Stimulated activated effector memory CD8-positive, alpha-beta T cell treated with anti-CD3 and anti-CD28 coated beads, Interleukin-12 subunit alpha, Interleukin-12 subunit beta, amount 100 ng/mL, for 72 hours (primary cell): ENCODE measurements at regions not wholly inside any gene's neighbourhood (a gene's known extent, or its start where the extent isn't known, plus 50 kb on each side); places are given as distances from the start of the nearest gene placed in this dataset.
A peak's percentile ranks its signal among the peaks of the same experiment; 100 is the strongest.
"Not testable (repeated sequence)": the region's sequence is repeated elsewhere in the genome, so short reads cannot be mapped to it uniquely, and the experiment has no call there.

Source experiments
- ATAC-seq: fragments of 150-1000 bp; cut with Tn5 transposase; 2 replicates; pipeline ENCODE4 v1.10.0; 2021
- DNase-seq, 2 donors: peaks; one replicate each; pipeline ENCODE4 v3.0.0; 2021 to 2022; ENCODE audit warnings: low spot score in 2 of 2
- H3K27ac Mint-ChIP-seq: one replicate; pipeline ENCODE4 v1.8.0; 2022; ENCODE audit warnings: mild to moderate bottlenecking, mixed read lengths
- H3K36me3 Mint-ChIP-seq: one replicate; pipeline ENCODE4 v1.8.0; 2022; ENCODE audit warnings: mild to moderate bottlenecking, mixed read lengths
- H3K4me1 Mint-ChIP-seq: one replicate; pipeline ENCODE4 v1.8.0; 2022; ENCODE audit warnings: mixed read lengths
- H3K4me3 Mint-ChIP-seq: one replicate; pipeline ENCODE4 v1.8.0; 2022; ENCODE audit warnings: mild to moderate bottlenecking, mixed read lengths
- H3K9me3 Mint-ChIP-seq: one replicate; pipeline ENCODE4 v1.8.0; 2022; ENCODE audit warnings: mixed read lengths

DNA sequence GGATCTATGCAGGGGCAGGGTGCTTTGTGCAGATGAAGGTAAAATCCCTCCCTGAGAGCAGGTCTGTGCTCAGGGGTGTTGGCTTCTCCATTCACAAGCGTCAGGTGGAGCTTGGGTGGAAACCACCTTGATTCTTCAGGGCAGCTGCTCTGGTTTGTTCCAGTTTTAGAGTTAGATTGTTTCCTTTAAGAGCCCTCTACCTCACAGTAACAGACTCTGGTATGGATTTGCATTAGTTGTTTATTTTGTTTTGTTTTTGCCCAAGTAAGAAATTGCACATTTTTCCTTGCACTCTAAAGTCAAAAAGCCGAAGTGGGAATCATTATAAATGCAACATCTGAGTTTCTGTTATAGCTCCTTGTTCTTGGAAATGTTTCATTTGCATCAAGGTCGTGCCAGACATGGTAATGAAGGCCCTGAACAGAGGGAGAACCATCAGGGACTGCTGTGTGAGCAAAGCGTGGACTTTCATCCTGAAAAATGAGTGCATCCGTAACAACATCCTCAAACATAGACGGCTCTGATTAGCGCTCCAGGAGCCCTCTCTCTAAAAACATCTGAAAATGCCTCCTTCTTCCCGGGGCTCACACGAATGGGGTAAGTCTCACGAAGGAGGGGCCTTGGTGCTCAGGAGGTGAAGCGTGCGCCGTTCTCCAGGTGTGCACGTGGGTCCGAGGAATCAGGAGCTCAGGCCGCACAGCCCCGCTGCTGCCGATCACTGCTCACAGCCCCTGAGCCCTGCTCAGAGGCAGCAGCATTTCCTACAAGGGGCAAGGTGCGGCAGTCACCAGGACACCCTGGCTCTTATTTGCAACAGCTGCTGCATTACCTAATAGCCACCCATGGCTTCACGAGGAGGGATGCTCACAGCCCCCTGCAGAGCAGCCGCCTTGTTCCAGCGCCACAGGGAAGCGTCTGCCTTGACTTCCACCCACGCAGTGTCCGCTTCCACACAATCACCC, 396.7 kb upstream of the ANKRD20A1 start:
- not testable (repeated sequence) for H3K4me3 Mint-ChIP-seq, H3K9me3 Mint-ChIP-seq, H3K4me1 Mint-ChIP-seq, H3K36me3 Mint-ChIP-seq, ATAC-seq, DNase-seq, H3K27ac Mint-ChIP-seq

DNA sequence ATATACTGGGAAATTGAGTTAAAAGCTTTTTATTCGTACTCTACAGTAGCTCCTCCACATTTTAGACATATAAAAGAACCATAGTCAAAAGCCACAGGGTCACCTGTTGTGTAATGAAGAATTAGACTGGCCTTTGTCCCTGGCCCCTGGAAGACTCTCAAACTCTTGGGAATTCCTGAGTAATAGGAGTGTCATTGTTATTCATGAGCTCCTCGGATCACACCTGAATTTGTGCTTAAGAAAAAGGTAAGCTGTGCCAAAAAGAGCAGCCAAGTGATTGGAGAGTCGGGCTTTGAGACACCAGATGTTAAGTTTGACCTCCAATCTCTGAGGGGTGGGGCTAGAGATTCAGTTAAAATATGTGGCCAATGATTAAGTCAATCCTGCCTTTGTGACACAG, 405.8 kb upstream of the ANKRD20A1 start:
- H3K9me3 Mint-ChIP-seq, H3K4me3 Mint-ChIP-seq, H3K27ac Mint-ChIP-seq, H3K4me1 Mint-ChIP-seq, ATAC-seq, DNase-seq, H3K36me3 Mint-ChIP-seq: not testable (repeated sequence)

DNA sequence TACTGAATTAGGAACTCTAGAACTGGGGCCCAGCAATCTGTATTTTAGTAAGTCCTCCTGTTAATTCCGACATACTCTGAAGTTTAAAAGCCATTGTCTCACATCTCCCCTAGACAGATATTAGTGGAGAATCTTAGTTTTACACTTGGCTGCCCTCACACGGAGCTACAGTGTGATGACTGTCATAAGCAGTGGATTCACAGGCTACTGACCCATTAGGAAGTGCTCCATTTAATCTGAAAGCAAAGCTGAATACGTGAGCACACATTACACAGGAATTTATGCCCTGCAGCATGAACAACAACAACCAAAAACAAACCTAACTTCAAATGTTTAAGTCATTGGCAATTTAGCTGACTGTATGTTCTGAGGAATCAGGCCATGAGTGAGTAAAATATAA, 416.4 kb upstream of the ANKRD20A1 start:
- not testable (repeated sequence) for H3K36me3 Mint-ChIP-seq, H3K4me1 Mint-ChIP-seq, ATAC-seq, H3K27ac Mint-ChIP-seq, DNase-seq, H3K9me3 Mint-ChIP-seq, H3K4me3 Mint-ChIP-seq

DNA sequence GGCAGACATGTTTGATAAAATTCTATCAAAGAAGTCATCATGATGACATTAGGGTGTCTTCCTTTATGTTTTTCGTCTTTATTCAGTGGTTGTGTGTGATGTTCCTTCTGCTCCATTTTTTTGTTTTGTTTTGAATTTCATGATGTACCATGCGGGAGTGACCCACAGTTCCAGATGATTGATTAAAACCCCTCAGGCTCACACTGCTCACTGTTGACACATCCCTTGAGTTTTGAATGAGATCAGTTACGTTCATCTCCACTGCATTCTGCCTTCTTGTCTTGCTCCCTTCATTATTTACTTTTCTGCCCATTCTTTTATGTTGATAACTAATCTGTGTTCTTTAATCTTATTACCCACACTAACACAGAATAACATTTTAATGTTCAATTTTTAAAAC, 421.7 kb upstream of the ANKRD20A1 start:
- not testable (repeated sequence) for ATAC-seq, H3K4me1 Mint-ChIP-seq, H3K27ac Mint-ChIP-seq, DNase-seq, H3K36me3 Mint-ChIP-seq, H3K4me3 Mint-ChIP-seq, H3K9me3 Mint-ChIP-seq

DNA sequence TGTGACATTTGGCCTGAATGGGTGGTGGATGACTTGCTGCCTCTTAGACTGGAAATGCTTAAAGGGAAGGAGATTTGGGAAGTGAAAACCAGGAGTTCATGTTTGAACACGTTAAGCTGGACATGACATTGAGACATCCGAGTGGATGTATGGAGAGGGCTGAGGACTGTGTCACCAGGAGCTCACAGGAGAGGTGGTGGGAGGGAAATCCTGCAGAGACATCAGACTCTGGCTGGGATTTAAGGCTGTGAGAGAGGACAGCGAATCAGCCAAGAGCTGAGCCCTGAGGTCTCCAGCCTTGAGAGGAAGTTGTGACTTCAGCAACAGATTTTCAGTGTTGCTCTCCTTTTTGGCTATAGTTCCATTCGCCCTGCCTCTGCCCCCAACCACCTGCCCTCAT, 432.5 kb upstream of the SPATA31A3 start:
- not testable (repeated sequence) for DNase-seq, H3K4me1 Mint-ChIP-seq, H3K27ac Mint-ChIP-seq, H3K9me3 Mint-ChIP-seq, ATAC-seq, H3K36me3 Mint-ChIP-seq, H3K4me3 Mint-ChIP-seq

DNA sequence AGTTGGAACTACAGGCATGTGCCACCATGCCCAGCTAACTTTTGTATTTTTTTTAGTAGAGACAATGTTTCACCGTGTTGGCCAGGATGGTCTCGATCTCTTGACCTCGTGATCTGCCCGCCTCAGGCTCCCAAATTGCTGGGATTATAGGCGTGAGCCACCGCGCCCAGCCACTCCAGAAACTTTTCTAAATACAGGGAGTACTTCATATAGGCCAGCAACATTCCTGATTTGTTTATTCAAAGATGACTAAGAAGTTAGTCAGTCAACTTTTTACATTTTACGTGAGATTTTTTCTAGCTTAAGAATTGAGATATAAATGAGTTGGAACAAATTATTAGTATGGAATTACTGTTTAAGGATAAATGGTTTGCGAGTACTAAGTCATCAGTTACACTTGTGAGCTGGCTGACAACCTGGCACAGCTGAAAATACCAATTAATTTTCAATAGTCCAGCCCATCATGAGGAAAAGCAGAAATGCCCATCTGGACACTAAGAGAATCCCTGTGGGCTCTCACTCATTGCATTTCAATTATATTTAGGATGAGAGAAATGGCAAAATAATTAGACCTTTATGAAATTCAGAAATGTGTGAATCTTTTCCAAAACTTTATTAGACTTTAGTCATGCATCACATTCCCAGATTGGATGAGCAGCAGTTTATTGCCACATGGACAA, 430.8 kb upstream of the SPATA31A3 start:
- not testable (repeated sequence) for H3K4me3 Mint-ChIP-seq, DNase-seq, H3K36me3 Mint-ChIP-seq, H3K9me3 Mint-ChIP-seq, H3K4me1 Mint-ChIP-seq, ATAC-seq, H3K27ac Mint-ChIP-seq

DNA sequence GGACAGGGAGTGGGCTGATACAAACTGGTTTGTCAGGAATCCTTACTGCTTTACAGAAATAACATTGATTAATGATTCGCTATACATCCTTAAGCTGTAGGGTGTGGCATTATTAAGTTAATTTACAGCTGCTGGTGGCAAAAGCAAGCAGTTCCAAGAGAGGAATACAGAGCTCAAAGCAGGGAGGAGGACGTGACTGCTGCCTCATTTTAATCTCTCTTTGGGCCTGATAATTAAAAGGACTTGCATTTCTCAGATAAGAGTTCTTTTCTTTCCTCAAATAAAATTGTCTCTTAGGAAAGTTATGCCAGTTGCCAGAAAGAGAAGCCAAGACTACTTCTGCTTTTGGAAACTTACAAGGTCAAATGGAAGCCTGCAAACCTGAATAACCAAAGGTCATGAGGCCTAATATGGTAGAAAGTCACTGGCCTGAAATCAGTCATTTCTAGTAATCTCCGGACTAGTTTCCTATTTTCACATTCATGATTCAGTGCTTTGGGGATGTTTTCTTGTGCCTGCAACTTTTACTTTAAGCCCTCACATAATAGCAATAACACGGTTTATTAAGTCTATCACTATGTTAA, 426.2 kb upstream of the SPATA31A3 start:
- H3K36me3 Mint-ChIP-seq, H3K9me3 Mint-ChIP-seq, DNase-seq, H3K27ac Mint-ChIP-seq, H3K4me3 Mint-ChIP-seq, H3K4me1 Mint-ChIP-seq, ATAC-seq: not testable (repeated sequence)

DNA sequence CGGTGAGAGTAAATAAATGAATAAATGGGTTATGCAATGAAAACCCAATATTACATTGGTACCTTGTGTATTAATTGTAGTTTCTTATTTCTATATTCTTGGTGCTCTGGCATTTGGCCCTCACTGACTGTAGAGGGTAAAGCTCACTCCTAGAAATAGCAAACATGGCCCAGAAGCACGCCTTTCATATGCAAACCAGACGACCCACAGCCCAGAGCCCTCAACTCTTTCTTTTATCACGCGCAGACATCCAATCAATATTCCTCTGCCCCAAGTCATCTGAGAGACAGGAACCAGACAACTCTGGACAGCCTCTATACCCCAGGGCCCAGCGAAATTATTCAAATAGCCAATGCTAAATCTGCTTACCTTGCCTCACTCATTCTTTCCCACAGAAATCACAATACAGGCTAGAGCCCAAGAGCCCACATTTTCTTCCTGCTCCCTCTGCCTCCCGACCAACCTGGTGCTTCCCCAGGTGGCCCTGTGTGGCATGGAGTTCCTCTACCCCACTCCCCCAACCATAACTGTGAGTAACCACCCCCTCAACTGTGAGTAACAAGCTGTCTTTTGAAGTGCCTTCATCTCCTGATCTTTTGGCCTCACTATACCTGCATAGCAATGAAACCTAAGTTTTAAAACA, 425.1 kb upstream of the SPATA31A3 start:
- not testable (repeated sequence) for ATAC-seq, H3K9me3 Mint-ChIP-seq, H3K4me1 Mint-ChIP-seq, H3K27ac Mint-ChIP-seq, DNase-seq, H3K4me3 Mint-ChIP-seq, H3K36me3 Mint-ChIP-seq

DNA sequence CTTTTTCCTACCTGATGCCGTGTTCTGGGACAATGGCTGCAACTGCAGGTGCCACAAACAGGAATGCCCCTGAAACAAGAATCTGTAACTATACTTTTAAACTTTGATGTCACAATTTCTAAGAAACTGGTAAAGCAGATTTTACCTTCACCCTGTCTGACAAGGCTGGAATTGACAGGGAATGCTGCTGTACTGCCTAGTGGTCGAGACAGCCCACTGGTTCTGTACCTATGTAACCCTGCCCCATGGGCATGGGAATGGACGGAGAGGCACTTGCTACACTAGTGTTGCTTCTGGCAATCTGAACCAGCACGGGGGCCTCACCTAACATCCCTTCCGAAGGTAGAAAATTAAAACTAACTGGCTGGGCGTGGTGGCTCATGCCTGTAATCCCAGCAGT, 424.3 kb upstream of the SPATA31A3 start:
- not testable (repeated sequence) for H3K4me3 Mint-ChIP-seq, H3K4me1 Mint-ChIP-seq, ATAC-seq, DNase-seq, H3K9me3 Mint-ChIP-seq, H3K36me3 Mint-ChIP-seq, H3K27ac Mint-ChIP-seq

DNA sequence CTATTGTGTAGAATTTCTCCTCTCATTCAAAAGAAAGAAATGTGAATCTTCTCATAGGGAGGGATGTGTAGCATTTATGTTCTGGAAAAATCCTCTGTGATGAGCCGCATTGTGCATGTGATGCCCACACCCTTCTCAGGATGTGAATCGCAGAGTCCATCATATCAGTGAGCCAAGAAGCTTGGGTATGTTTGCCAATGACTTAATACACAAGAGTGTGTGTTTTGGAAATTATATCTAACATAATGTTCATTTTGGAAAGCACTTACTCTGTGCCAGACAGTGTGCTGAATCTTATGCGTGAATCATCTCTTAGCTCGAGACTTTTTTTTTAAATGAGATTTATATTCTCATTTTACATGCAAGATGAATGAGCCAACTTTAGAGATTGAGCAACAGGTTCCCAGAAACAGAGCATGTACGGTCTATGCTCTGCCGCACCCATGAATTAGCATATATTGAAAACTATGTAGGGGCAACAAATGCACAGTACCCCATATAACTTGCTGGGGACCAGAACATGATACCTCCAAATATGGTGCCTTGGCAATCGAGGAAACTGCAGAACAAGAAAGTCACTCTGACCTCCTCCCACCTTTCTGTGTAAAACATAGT, 418.4 kb upstream of the SPATA31A3 start:
- H3K9me3 Mint-ChIP-seq, DNase-seq, H3K36me3 Mint-ChIP-seq, H3K27ac Mint-ChIP-seq, H3K4me1 Mint-ChIP-seq, ATAC-seq, H3K4me3 Mint-ChIP-seq: not testable (repeated sequence)

DNA sequence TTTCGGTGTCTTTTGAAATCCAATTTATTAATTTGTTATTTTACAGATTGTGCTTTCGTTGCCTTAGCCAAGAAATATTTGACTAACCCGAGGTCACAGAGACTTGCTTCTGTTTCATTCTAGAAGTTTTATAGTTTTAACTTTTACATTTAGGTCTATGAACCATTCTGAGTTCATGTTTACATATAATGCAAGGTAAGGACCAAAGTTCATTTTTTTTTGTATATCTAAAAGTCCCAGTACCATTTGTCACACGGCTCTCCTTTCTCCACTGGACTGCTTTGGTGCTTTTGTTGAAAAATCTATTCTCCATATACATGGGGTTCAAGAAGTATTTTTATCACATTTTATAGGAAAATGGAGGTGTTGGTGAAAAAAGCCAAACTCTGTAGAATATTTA, 411.4 kb upstream of the SPATA31A3 start:
- not testable (repeated sequence) for H3K4me1 Mint-ChIP-seq, H3K4me3 Mint-ChIP-seq, DNase-seq, ATAC-seq, H3K27ac Mint-ChIP-seq, H3K9me3 Mint-ChIP-seq, H3K36me3 Mint-ChIP-seq

DNA sequence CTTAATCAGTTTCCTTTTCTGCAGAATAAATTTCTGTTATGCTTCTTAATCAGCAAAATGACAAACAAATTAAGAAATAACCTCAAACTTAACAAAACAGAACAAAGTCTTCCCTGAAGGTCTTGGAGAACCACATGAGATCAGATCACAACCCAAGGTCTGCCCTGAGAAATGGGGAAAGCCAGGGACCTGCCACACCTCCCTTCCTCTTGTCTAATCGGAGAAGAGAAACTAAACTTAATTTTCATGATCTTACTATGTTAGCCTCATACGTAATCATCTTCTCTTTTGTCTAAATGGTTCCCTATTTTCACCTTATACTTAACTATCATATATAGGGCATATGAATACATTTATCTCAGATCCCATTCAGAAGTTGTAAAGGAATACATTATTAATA, 405.4 kb upstream of the SPATA31A3 start:
- ATAC-seq, H3K9me3 Mint-ChIP-seq: not testable (repeated sequence)

DNA sequence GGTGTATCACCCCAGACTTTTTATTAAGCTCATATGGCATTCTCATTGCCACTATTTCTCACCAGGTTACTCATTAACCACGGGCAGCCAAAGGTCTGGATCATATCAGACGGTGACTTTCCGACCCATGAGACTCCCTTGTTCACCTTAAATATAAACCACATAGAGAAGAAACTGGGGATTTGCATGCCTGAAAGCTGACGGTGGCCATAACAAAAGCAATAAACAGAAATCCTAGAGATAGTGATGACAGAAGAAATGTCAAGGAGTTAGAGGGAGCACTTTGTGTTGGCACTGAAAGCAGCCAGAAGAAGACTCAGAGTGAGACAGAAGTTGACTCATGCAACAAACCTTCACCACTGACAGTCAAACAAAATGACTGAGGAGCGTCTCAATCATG, 402.4 kb upstream of the SPATA31A3 start:
- not testable (repeated sequence) for H3K4me1 Mint-ChIP-seq

More for the DNA sequence above, 405.4 kb upstream of the SPATA31A3 start:
- DNase-seq, H3K36me3 Mint-ChIP-seq, H3K4me1 Mint-ChIP-seq, H3K4me3 Mint-ChIP-seq, H3K27ac Mint-ChIP-seq: not testable (repeated sequence)

DNA sequence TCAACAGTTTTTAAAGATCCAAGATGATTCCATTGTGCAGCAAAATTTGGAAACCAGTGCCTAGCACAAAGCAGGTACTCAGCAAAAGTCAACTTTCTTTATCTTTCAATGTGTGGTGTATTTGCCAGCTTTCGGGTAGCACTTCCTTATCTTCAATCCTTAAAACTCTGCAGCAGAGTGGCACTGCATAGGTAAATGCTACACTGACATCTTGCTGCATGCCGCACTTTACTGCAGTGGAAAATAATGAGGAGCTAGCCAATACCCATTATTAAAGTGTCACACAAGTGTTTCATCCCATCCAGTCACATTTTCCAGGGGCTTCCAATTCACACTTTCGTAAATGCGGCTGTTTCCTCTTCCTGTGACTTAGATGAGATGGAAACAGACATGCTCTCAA, 401.7 kb upstream of the SPATA31A3 start:
- not testable (repeated sequence) for H3K4me1 Mint-ChIP-seq, DNase-seq, ATAC-seq, H3K9me3 Mint-ChIP-seq, H3K4me3 Mint-ChIP-seq, H3K27ac Mint-ChIP-seq, H3K36me3 Mint-ChIP-seq

More for the DNA sequence above, 402.4 kb upstream of the SPATA31A3 start:
- ATAC-seq, H3K4me3 Mint-ChIP-seq, H3K36me3 Mint-ChIP-seq, H3K9me3 Mint-ChIP-seq, H3K27ac Mint-ChIP-seq, DNase-seq: not testable (repeated sequence)

DNA sequence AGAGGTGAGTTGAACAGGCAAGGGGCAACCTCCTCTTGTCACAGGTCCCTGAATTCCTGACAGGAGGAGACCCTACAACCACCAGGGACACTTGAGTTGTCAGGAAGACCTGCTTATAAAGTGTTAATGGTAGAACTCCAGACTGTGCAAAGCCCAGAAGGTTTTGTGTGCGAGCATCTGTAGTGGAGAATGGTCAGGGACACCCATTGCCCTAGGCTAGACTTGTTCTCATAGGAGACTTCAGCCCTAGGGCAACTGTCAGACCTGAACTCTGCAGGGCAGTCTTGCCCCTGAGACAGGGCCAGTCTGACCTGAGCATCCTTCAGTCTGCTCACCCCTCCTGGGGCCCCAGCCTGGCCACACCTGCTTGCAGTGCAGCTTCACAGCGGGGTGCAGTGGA, 377.3 kb upstream of the SPATA31A3 start:
- DNase-seq, H3K4me1 Mint-ChIP-seq, H3K36me3 Mint-ChIP-seq, H3K9me3 Mint-ChIP-seq, H3K4me3 Mint-ChIP-seq, H3K27ac Mint-ChIP-seq: not testable (repeated sequence)
- peak; percentile 11 for ATAC-seq
